Smooth muscle cell (in vitro differentiated cells): ENCODE measurements at regions not wholly inside any gene's neighbourhood (a gene's known extent, or its start where the extent isn't known, plus 50 kb on each side); places are given as distances from the start of the nearest gene placed in this dataset.

ENCODE experiments used
- DNase-seq: peaks from one replicate; lab custom pipeline; 2025; ENCODE audit not compliant: unreplicated experiment; lab: John Stamatoyannopoulos, UW
- H2AFZ ChIP-seq: fragments of 200-600 bp; sonication (generic); 2 replicates; pipeline ENCODE4 v1.6.0; 2016; ENCODE audit warnings: antibody characterized with exemption, low read depth, mild to moderate bottlenecking
- H3F3A ChIP-seq: fragments of 200-600 bp; sonication (generic); 2 replicates; pipeline ENCODE4 v1.6.0; 2017; ENCODE audit warnings: antibody characterized with exemption, low read depth
- H3K27ac ChIP-seq: fragments of 200-600 bp; sonication (generic); 2 replicates; pipeline ENCODE4 v1.5.1; 2016; ENCODE audit warnings: low read depth, mild to moderate bottlenecking
- H3K27me3 ChIP-seq: fragments of 200-600 bp; sonication (generic); 2 replicates; pipeline ENCODE4 v1.6.1; 2016; ENCODE audit warnings: low read depth, mild to moderate bottlenecking
- H3K36me3 ChIP-seq: fragments of 200-600 bp; sonication (generic); 2 replicates; pipeline ENCODE4 v1.5.1; 2016; ENCODE audit warnings: low read depth
- H3K4me1 ChIP-seq: fragments of 200-600 bp; sonication (generic); 2 replicates; pipeline ENCODE4 v1.5.1; 2016; ENCODE audit warnings: low read depth
- H3K4me2 ChIP-seq: fragments of 200-600 bp; sonication (generic); 2 replicates; pipeline ENCODE4 v1.6.0; 2016; ENCODE audit warnings: mild to moderate bottlenecking
- H3K4me3 ChIP-seq: fragments of 200-600 bp; sonication (generic); 2 replicates; pipeline ENCODE4 v1.5.1; 2016; ENCODE audit warnings: mild to moderate bottlenecking
- H3K79me2 ChIP-seq: fragments of 200-600 bp; sonication (generic); 2 replicates; pipeline ENCODE4 v1.6.0; 2016; ENCODE audit warnings: low read depth, mild to moderate bottlenecking
- H3K9ac ChIP-seq: fragments of 200-600 bp; sonication (generic); 2 replicates; pipeline ENCODE4 v1.6.0; 2016; ENCODE audit warnings: low read depth
- H3K9me3 ChIP-seq: fragments of 200-600 bp; sonication (generic); replicated peaks from 2 replicates; pipeline ENCODE4 v1.5.1; 2016; ENCODE audit warnings: low read depth
- H4K20me1 ChIP-seq: fragments of 200-600 bp; sonication (generic); 2 replicates; pipeline ENCODE4 v1.6.0; 2016; ENCODE audit warnings: low read depth
- CTCF ChIP-seq: fragments of 200-600 bp; sonication (generic); IDR thresholded peaks from 2 replicates; pipeline ENCODE4 v1.5.1; 2017; ENCODE audit warnings: borderline replicate concordance, mild to moderate bottlenecking, antibody characterized with exemption; ENCODE audit not compliant: insufficient read depth, poor library complexity, severe bottlenecking
- WGBS: methylation state at CpG from one replicate; pipeline ENCODE4 v1.1.7; 2016; ENCODE audit warnings: low lambda C conversion rate; 5-methylcytosine and 5-hydroxymethylcytosine counted together

DNA sequence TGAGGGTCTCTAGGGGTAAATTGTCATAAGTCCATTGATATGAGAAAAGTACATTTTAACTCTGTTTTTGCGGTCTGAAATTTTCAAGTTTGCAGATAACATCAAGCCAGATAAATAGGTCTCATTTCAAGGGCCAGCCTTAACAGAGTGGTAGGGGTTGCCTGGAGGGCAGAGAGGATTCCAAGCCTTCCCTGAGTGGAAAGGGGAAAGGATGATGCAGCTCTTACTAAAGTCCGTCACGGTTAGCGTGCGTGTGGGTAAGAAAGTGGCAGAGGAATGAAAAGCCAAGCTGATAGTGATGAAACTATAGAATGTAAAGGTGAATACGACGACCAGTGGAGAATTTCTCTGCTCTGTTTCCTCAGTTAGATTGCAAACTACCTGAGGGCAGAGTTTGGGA is 71.6 kb downstream of the ADRA2A start:
- peaks cover 3% of the 10 kb centered on the region for H3K27me3 ChIP-seq
- no peak for TF ChIP-seq CTCF
- H2AFZ ChIP-seq, result no peak overlapping the region
- H4K20me1 ChIP-seq, result no peaks in the 10 kb centered on the region
- no peak overlapping the region for H3K4me3 ChIP-seq
- no peak for DNase-seq
- no peak overlapping the region for H3K9ac ChIP-seq
- H3K27ac ChIP-seq, result no peak overlapping the region
- H3K4me1 ChIP-seq, result no peaks in the 10 kb centered on the region
- H3K4me2 ChIP-seq, result no peak overlapping the region
- no peaks in the 10 kb centered on the region for H3K79me2 ChIP-seq
- WGBS, result 92% methylated on average over 7 of the region's 7 CpGs
- no peaks in the 10 kb centered on the region for H3K36me3 ChIP-seq
- no peaks in the 10 kb centered on the region for H3F3A ChIP-seq
- no peaks in the 10 kb centered on the region for H3K9me3 ChIP-seq

DNA sequence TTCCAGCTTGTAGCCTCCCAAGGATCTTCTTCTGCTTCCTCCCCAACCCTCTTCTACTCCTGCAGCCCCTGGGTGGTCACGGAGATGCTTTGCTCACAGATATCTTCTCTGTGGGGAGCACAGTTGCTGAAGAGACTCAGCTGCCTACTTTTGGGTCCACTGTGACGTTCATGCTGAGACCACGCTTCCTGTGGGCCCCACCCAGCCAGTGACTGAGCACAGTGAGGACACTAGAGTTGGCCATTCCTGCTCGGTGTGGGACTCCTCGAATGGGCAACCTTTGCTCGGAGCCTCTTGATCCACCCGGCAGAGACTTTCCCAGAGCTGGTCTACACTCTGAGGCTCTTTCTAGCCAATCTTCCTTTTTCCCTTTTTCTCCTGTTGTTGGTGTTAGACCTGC is 73.9 kb downstream of the ADRA2A start:
- 92% methylated on average over 7 of the region's 7 CpGs for WGBS
- H3K4me2 ChIP-seq, result no peak overlapping the region
- H3K9me3 ChIP-seq, result no peaks in the 10 kb centered on the region
- DNase-seq, result no peak
- peaks cover 3% of the 10 kb centered on the region for H3K27me3 ChIP-seq
- no peaks in the 10 kb centered on the region for H4K20me1 ChIP-seq
- no peak for TF ChIP-seq CTCF
- no peak overlapping the region for H2AFZ ChIP-seq
- H3K27ac ChIP-seq, result no peak overlapping the region
- no peaks in the 10 kb centered on the region for H3K4me1 ChIP-seq
- H3F3A ChIP-seq, result no peaks in the 10 kb centered on the region
- no peak overlapping the region for H3K4me3 ChIP-seq
- no peaks in the 10 kb centered on the region for H3K79me2 ChIP-seq
- no peak overlapping the region for H3K9ac ChIP-seq
- no peaks in the 10 kb centered on the region for H3K36me3 ChIP-seq

DNA sequence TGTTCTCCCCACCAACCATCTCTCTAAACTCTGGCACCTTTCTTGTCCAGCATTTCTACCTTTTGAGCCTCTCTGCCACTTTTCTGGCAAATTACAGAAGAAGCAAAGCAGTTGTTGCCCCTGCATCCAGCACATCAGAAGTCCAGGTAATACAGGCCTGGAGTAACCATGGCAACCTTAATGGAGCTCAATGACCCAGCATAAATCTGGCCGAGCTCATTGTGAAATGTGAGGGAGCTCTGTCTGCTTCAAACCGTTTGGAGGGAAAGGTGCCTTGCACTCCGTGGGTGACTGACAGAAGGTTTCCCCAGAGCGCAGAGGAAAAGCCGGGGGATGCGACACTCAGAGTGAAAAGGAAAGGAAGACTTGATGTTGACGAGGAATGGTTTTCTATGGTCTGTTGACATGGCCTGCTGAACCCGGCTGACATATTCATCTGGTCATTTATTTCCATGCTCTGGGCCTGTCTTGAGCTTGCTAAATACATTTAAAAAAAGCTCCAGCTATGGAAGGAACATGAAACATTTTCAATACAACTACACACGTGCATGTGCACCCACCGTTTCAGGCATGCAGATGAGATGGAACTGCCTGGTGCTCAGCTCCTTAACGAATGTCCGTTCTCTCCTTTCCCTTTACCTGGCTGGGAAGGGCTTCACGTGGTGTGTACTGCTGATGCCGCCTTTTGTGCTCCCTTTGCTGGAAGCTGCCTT is 74.9 kb downstream of the ADRA2A start:
- Histone ChIP-seq H4K20me1 (no peaks in the 10 kb centered on the region), H3K27me3 (peaks cover 4% of the 10 kb centered on the region), H3K4me2 (no peak overlapping the region), H2AFZ (no peak overlapping the region), H3K4me3 (no peak overlapping the region), H3K36me3 (no peaks in the 10 kb centered on the region), H3K9me3 (no peaks in the 10 kb centered on the region), H3K4me1 (no peaks in the 10 kb centered on the region), H3K9ac (no peak overlapping the region), H3K27ac (no peak overlapping the region), H3F3A (no peaks in the 10 kb centered on the region), H3K79me2 (no peaks in the 10 kb centered on the region)
- no peak for DNase-seq
- TF ChIP-seq CTCF, result no peak
- 86% methylated on average over 14 of the region's 14 CpGs for WGBS

DNA sequence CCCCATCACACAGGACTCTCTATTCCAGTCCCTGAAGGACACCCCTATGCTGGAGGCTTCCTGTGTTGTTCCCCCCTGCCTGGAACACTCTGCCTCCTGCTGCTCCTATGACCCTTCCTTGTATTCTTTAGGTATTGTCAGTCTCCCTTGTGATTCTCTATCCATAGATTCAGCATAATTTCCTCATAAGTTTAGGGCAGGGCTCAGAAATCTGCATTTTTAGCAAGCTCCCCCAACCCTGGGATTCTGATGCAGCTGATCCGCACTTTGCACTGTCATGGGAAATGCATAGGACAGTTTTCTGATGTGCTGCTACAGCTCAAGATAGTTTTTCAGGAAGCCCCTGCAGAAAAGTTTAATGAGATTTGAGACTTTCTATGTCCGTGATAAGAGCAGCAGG is 79.9 kb downstream of the ADRA2A start:
- Histone ChIP-seq H3K79me2 (no peaks in the 10 kb centered on the region), H3K9ac (no peak overlapping the region), H3K4me3 (no peak overlapping the region), H3K36me3 (no peaks in the 10 kb centered on the region), H3F3A (no peaks in the 10 kb centered on the region), H3K9me3 (no peaks in the 10 kb centered on the region), H3K27ac (no peak overlapping the region), H3K4me1 (no peaks in the 10 kb centered on the region), H3K27me3 (peaks cover 10% of the 10 kb centered on the region), H2AFZ (no peak overlapping the region), H3K4me2 (no peak overlapping the region), H4K20me1 (no peaks in the 10 kb centered on the region)
- TF ChIP-seq CTCF, result no peak
- 88% methylated on average over 2 of the region's 2 CpGs for WGBS
- no peak for DNase-seq
